ENCODE measurements at regions not wholly inside any gene's neighbourhood (a gene's known extent, or its start where the extent isn't known, plus 50 kb on each side); places are given as distances from the start of the nearest gene placed in this dataset.
"Not testable (repeated sequence)": the region's sequence is repeated elsewhere in the genome, so short reads cannot be mapped to it uniquely, and the experiment has no call there.

GRCh38 chr5:142259758-142260157, 65.1 kb downstream of the SPRY4 start:
- DNase-seq = no peak

- no peak for DNase-seq
These were observed 69.0 kb downstream of the SPRY4 start for GRCh38 chr5:142255831-142256230.

- DNase-seq = no peak
These were observed 70.4 kb downstream of the SPRY4 start for GRCh38 chr5:142254431-142254830.

GRCh38 chr5:142253938-142254337, 70.9 kb downstream of the SPRY4 start:
- DNase-seq = no peak

- no peak for DNase-seq
These were observed 74.7 kb downstream of the SPRY4 start for GRCh38 chr5:142250119-142250518.

GRCh38 chr5:142248853-142249462, 75.9 kb downstream of the SPRY4 start:
- no peak for DNase-seq

GRCh38 chr5:142246258-142246657, 78.6 kb downstream of the SPRY4 start:
- no peak for DNase-seq

GRCh38 chr5:142245786-142246185, 79.0 kb downstream of the SPRY4 start:
- DNase-seq = no peak

- no peak for DNase-seq
These were observed 80.4 kb downstream of the SPRY4 start for GRCh38 chr5:142244440-142244839.

GRCh38 chr5:142242272-142242671, 82.5 kb downstream of the SPRY4 start:
- no peak for DNase-seq

- DNase-seq = no peak
These were observed 85.2 kb downstream of the SPRY4 start for GRCh38 chr5:142239394-142240159.

- no peak for DNase-seq
These were observed 87.1 kb downstream of the SPRY4 start for GRCh38 chr5:142237707-142238106.

GRCh38 chr5:142236673-142237290, 88.0 kb downstream of the SPRY4 start:
- DNase-seq = not testable (repeated sequence)

GRCh38 chr5:142235870-142236672, 88.8 kb downstream of the SPRY4 start:
- no peak for DNase-seq

- peak; percentile 59 for DNase-seq
These were observed 89.6 kb downstream of the SPRY4 start for GRCh38 chr5:142235050-142235797.

- no peak for DNase-seq
These were observed 91.5 kb downstream of the SPRY4 start for GRCh38 chr5:142233083-142234032.

- not testable (repeated sequence) for DNase-seq
These were observed 93.9 kb downstream of the SPRY4 start for GRCh38 chr5:142230949-142231348.

GRCh38 chr5:142225141-142225540, 99.7 kb downstream of the SPRY4 start:
- DNase-seq = no peak

GRCh38 chr5:142222866-142223558, 101.8 kb downstream of the SPRY4 start:
- DNase-seq = no peak

GRCh38 chr5:142222225-142222865, 102.5 kb downstream of the SPRY4 start:
- DNase-seq = no peak

Data from activated CD8-positive, alpha-beta memory T cell treated with anti-CD3 and anti-CD28 coated beads, Interleukin-2, amount 50 U/mL, for 48 hours (primary cell).